Spleen (tissue), 11 donors: ENCODE measurements at regions not wholly inside any gene's neighbourhood (a gene's known extent, or its start where the extent isn't known, plus 50 kb on each side); places are given as distances from the start of the nearest gene placed in this dataset.
"Not testable (repeated sequence)": the region's sequence is repeated elsewhere in the genome, so short reads cannot be mapped to it uniquely, and the experiment has no call there.

ENCODE experiments used
- DNase-seq: peaks from one replicate; pipeline ENCODE4 v3.0.0-alpha.2; 2020
- H3K27ac ChIP-seq, 8 donors: fragments of 200-600 bp; sonication (generic) in 7 of 8; 1 replicate in 4 of 8; 2 replicates in 4 of 8; pipeline versions ENCODE4 v1.5.0 to v1.8.0; 2016 to 2021; ENCODE audit warnings: inconsistent platforms in 4 of 8, mild to moderate bottlenecking in 4 of 8, moderate library complexity in 1 of 8
- H3K27me3 ChIP-seq, 7 donors: fragments of 200-600 bp; sonication (generic) in 6 of 7; replicated peaks in 1 of 7; 1 replicate in 4 of 7; 2 replicates in 3 of 7; pipeline versions ENCODE4 v1.5.0 to v1.8.0; 2016 to 2021; ENCODE audit warnings: inconsistent platforms in 3 of 7, mild to moderate bottlenecking in 1 of 7
- H3K36me3 ChIP-seq, 6 donors: fragments of 200-600 bp; sonication (generic) in 5 of 6; 1 replicate in 4 of 6; 2 replicates in 2 of 6; pipeline versions ENCODE4 v1.5.0 to v1.8.0; 2016 to 2021; ENCODE audit warnings: inconsistent platforms in 2 of 6
- H3K4me1 ChIP-seq, 6 donors: fragments of 200-600 bp; sonication (generic) in 5 of 6; 1 replicate in 3 of 6; 2 replicates in 3 of 6; pipeline versions ENCODE4 v1.5.0 to v1.8.0; 2016 to 2021; ENCODE audit warnings: inconsistent platforms in 3 of 6
- H3K4me3 ChIP-seq, 8 donors: fragments of 200-600 bp; sonication (generic) in 7 of 8; 1 replicate in 4 of 8; 2 replicates in 4 of 8; pipeline versions ENCODE4 v1.5.0 to v1.8.0; 2016 to 2021; ENCODE audit warnings: inconsistent platforms in 4 of 8, mild to moderate bottlenecking in 4 of 8, moderate library complexity in 2 of 8
- H3K9me3 ChIP-seq, 8 donors: fragments of 200-600 bp; sonication (generic) in 7 of 8; 1 replicate in 4 of 8; 2 replicates in 4 of 8; pipeline versions ENCODE4 v1.5.0 to v1.8.0; 2016 to 2021; ENCODE audit warnings: inconsistent platforms in 4 of 8
- CTCF ChIP-seq, 11 experiments: fragments of 200-600 bp in 7 of 11; fragments of 450-650 bp in 4 of 11; sonication (generic) in 4 of 11; IDR thresholded peaks in 8 of 11; conservative IDR thresholded peaks in 3 of 11; 1 replicate in 7 of 11; 2 replicates in 4 of 11; pipeline versions ENCODE4 v1.4.0 to v1.8.0; 2016 to 2021; ENCODE audit warnings: antibody characterized with exemption in 11 of 11, inconsistent platforms in 4 of 11, mild to moderate bottlenecking in 1 of 11
- POLR2A ChIP-seq, 3 donors: fragments of 450-650 bp; IDR thresholded peaks; one replicate each; pipeline ENCODE4 v1.5.1; 2017; ENCODE audit warnings: antibody characterized with exemption in 3 of 3, mild to moderate bottlenecking in 1 of 3
- POLR2AphosphoS5 ChIP-seq, 3 donors: sonication (generic); formaldehyde crosslinking; IDR thresholded peaks; one replicate each; pipeline ENCODE4 v1.5.1; 2017; ENCODE audit warnings: antibody characterized with exemption in 3 of 3
- WGBS, 5 donors: extraction: QIAGEN DNeasy Blood & Tissue Kit in 3 of 5; methylation state at CpG; one replicate each; pipeline versions ENCODE4 v1.1.5 to v1.1.7; 2013 to 2018; 5-methylcytosine and 5-hydroxymethylcytosine counted together
- intact Hi-C: fragments of 100-400 bp; cut with DNase I; formaldehyde crosslinking; loops from one replicate; pipeline ENCODE4 v1.15.0; 2023; ENCODE audit warnings: low total_unique reads
- donor health status: healthy with polysubstance abuse.
- donor health status: DM: no; HTN: no; CAD: no; lungs with moderate emphysema.
- donor health status: DM: no; HTN: no; CAD: no.
- donor health status: Bipolar disorder and iron deficiency.
- donor health status: healthy.
- donor health status: DM: no; HTN: no; CAD: no.
- donor health status: DM: yes; HTN: yes; CAD: no.

GRCh38 chr11:93054881-93055280 lies 85.4 kb downstream of the MTNR1B start:
- Histone ChIP-seq H3K27me3 (no peaks in the 10 kb centered on the region), H3K4me3 (no peak overlapping the region), H3K4me1 (no peaks in the 10 kb centered on the region), H3K36me3 (no peaks in the 10 kb centered on the region), H3K27ac (no peak overlapping the region), H3K9me3 (peaks cover 0 to 7% (median 3%) of the 10 kb centered on the region in 8 donors)
- intact Hi-C loops = no loop called here
- TF ChIP-seq POLR2AphosphoS5 (IDR thresholded peaks at IDR 0.05) = no peak
- TF ChIP-seq CTCF (IDR thresholded peaks at IDR 0.05 in 8 of 11, conservative IDR thresholded peaks at IDR 0.05 in 3 of 11) = no peak
- no peak for TF ChIP-seq POLR2A (IDR thresholded peaks at IDR 0.05)
- no peak for DNase-seq
- 47 to 67% (median 58%) methylated on average over 2 of the region's 2 CpGs for WGBS, 5 donors

GRCh38 chr11:93059117-93059957 lies 89.9 kb downstream of the MTNR1B start:
- Histone ChIP-seq H3K27ac (no peak overlapping the region), H3K36me3 (no peaks in the 10 kb centered on the region), H3K9me3 (peaks cover 0 to 7% (median 3%) of the 10 kb centered on the region in 8 donors), H3K4me3 (no peak overlapping the region), H3K4me1 (no peaks in the 10 kb centered on the region), H3K27me3 (no peaks in the 10 kb centered on the region)
- intact Hi-C loops = no loop called here
- 45 to 58% (median 56%) methylated on average over 6 of the region's 6 CpGs for WGBS, 5 donors
- no peak for DNase-seq
- TF ChIP-seq CTCF (IDR thresholded peaks at IDR 0.05 in 8 of 11, conservative IDR thresholded peaks at IDR 0.05 in 3 of 11) (no peak), POLR2A (IDR thresholded peaks at IDR 0.05) (no peak), POLR2AphosphoS5 (IDR thresholded peaks at IDR 0.05) (no peak)

- no peaks in the 10 kb centered on the region for H3K9me3 ChIP-seq
- H3K27ac ChIP-seq = no peak overlapping the region
- no peaks in the 10 kb centered on the region for H3K4me1 ChIP-seq
- intact Hi-C loops = no loop called here
- TF ChIP-seq POLR2A (IDR thresholded peaks at IDR 0.05) (no peak), POLR2AphosphoS5 (IDR thresholded peaks at IDR 0.05) (no peak), CTCF (IDR thresholded peaks at IDR 0.05 in 8 of 11, conservative IDR thresholded peaks at IDR 0.05 in 3 of 11) (no peak)
- WGBS, 5 donors = 81 to 97% (median 88%) methylated on average over 1 of the region's 1 CpG
- H3K4me3 ChIP-seq = no peak overlapping the region
- H3K27me3 ChIP-seq = no peaks in the 10 kb centered on the region
- no peak for DNase-seq
- H3K36me3 ChIP-seq = no peaks in the 10 kb centered on the region
These were observed 93.6 kb downstream of the MTNR1B start for GRCh38 chr11:93063086-93063485.

GRCh38 chr11:93065074-93065674 lies 95.7 kb downstream of the MTNR1B start:
- H3K9me3 ChIP-seq, DNase-seq, intact Hi-C loops, H3K36me3 ChIP-seq, H3K27ac ChIP-seq, H3K27me3 ChIP-seq, H3K4me1 ChIP-seq, H3K4me3 ChIP-seq: not testable (repeated sequence)
- WGBS, 5 donors = 59 to 76% (median 74%) methylated on average over 2 of the region's 2 CpGs
